ENCODE measurements at regions not wholly inside any gene's neighbourhood (a gene's known extent, or its start where the extent isn't known, plus 50 kb on each side); places are given as distances from the start of the nearest gene placed in this dataset.

DNA sequence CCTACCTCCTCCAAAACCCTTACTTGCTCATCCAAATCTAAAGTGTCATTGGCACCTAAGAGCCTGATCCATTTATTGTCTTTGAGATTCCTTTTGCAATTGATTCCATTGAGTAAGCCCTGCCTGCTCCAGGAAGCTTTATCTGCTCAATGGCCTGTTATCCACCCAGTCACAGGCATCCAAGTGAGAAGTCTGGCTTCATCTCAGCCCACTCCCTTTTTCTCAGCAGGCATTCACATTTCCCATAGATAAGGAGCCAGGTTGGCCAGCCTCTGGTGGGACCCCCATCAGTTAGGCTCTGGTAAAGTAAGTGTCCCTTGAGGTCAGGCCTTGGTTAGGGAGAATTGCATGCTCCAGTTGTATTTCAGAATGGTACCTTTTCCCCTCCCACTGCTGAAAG, 396.2 kb upstream of the ST6GAL2 start:
- no peak for TF ChIP-seq POLR2A (IDR thresholded peaks at IDR 0.05)
- TF ChIP-seq, protein P1, sequence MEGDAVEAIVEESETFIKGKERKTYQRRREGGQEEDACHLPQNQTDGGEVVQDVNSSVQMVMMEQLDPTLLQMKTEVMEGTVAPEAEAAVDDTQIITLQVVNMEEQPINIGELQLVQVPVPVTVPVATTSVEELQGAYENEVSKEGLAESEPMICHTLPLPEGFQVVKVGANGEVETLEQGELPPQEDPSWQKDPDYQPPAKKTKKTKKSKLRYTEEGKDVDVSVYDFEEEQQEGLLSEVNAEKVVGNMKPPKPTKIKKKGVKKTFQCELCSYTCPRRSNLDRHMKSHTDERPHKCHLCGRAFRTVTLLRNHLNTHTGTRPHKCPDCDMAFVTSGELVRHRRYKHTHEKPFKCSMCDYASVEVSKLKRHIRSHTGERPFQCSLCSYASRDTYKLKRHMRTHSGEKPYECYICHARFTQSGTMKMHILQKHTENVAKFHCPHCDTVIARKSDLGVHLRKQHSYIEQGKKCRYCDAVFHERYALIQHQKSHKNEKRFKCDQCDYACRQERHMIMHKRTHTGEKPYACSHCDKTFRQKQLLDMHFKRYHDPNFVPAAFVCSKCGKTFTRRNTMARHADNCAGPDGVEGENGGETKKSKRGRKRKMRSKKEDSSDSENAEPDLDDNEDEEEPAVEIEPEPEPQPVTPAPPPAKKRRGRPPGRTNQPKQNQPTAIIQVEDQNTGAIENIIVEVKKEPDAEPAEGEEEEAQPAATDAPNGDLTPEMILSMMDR (IDR thresholded peaks at IDR 0.05) = no peak
